ENCODE measurements at regions not wholly inside any gene's neighbourhood (a gene's known extent, or its start where the extent isn't known, plus 50 kb on each side); places are given as distances from the start of the nearest gene placed in this dataset.
A peak's percentile ranks its signal among the peaks of the same experiment; 100 is the strongest.
"Not testable (repeated sequence)": the region's sequence is repeated elsewhere in the genome, so short reads cannot be mapped to it uniquely, and the experiment has no call there.

DNA sequence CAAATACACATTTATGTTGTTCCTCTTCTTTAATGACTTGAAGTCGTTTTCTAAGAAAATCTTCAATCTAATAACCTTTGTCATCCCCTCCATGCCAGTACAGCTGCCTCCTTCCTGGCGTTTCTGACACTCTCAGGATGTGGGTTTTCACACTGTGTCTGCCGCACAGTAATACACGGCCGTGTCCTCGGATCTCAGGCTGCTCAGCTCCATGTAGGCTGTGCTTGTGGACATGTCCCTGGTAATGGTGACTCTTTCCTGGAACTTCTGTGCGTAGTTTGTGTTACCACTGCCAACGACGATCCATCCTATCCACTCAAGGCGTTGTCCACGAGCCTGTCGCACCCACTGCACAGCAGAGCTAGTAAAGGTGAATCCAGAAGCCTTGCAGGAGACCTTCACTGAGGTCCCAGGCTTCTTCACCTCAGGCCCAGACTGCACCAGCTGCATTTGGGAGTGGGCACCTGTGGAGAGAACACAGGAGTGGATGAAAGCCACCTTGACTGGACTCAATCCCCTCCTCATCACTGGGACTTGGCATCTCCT, 1095.9 kb downstream of the TMEM121 start:
- WGBS (ENCODE audit: insufficient coverage): 80% methylated on average over 3 of the region's 12 CpGs
- ChIA-PET CTCF (interaction anchor here (1.0 to 1.2 kb wide), 3 partner anchors 10 to 16 kb away, joined by 4 to 5 read pairs (median 5); no protein-coding TSS in a partner anchor), POLR2A (no interaction called here)
- no peaks in the 10 kb centered on the region for H3K36me3 ChIP-seq (replicated peaks in 1 of 2; ENCODE audit: control extremely low read depth in 1 of 2, control insufficient read depth in 1 of 2, extremely low read depth in 1 of 2, insufficient read depth in 2 of 2, low read length in 1 of 2)
- H3K4me2 ChIP-seq (replicated peaks; ENCODE audit: low read depth, low read length, poor library complexity, severe bottlenecking): no peak overlapping the region
- H3K9ac ChIP-seq (ENCODE audit: low read length): no peak overlapping the region
- H3K4me1 ChIP-seq (ENCODE audit: control insufficient read depth in 2 of 2, insufficient read depth in 2 of 2, low read length in 2 of 2): peaks cover under 1 to 5% of the 10 kb centered on the region in 2 donors
- H3K27ac Mint-ChIP-seq: no peak overlapping the region
- TF ChIP-seq, protein P1, sequence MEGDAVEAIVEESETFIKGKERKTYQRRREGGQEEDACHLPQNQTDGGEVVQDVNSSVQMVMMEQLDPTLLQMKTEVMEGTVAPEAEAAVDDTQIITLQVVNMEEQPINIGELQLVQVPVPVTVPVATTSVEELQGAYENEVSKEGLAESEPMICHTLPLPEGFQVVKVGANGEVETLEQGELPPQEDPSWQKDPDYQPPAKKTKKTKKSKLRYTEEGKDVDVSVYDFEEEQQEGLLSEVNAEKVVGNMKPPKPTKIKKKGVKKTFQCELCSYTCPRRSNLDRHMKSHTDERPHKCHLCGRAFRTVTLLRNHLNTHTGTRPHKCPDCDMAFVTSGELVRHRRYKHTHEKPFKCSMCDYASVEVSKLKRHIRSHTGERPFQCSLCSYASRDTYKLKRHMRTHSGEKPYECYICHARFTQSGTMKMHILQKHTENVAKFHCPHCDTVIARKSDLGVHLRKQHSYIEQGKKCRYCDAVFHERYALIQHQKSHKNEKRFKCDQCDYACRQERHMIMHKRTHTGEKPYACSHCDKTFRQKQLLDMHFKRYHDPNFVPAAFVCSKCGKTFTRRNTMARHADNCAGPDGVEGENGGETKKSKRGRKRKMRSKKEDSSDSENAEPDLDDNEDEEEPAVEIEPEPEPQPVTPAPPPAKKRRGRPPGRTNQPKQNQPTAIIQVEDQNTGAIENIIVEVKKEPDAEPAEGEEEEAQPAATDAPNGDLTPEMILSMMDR (IDR thresholded peaks at IDR 0.05): no peak
- TF ChIP-seq EZH2 (IDR thresholded peaks at IDR 0.05; ENCODE audit: borderline replicate concordance, insufficient read depth, low read depth, low read length, poor library complexity, severe bottlenecking): no peak
- H3K27me3 ChIP-seq (replicated peaks in 1 of 4; ENCODE audit: control extremely low read depth in 1 of 4, control insufficient read depth in 3 of 4, insufficient read depth in 4 of 4, low read length in 3 of 4): peaks cover 0 to 11% (median 3%) of the 10 kb centered on the region in 4 experiments
- no peak overlapping the region for H3K4me3 Mint-ChIP-seq
- no peak for DNase-seq
- no peaks in the 10 kb centered on the region for H4K20me1 ChIP-seq (ENCODE audit: control insufficient read depth, insufficient read depth, low read length, poor library complexity, severe bottlenecking)
- H3K27ac ChIP-seq (ENCODE audit: low read length in 2 of 2): no peak overlapping the region
- H3K9me3 Mint-ChIP-seq (ENCODE audit: insufficient read depth): no peaks in the 10 kb centered on the region
- ATAC-seq (ENCODE audit: low read depth): no peak
- intact Hi-C loops (cut with micrococcal nuclease): no loop called here
- peaks cover 0 to 5% (median 0%) of the 10 kb centered on the region in 3 donors for H3K9me3 ChIP-seq (ENCODE audit: control extremely low read depth in 1 of 3, control insufficient read depth in 2 of 3, insufficient read depth in 1 of 3, low read length in 2 of 3)
- H2AFZ ChIP-seq (ENCODE audit: insufficient read depth, low read depth, low read length, poor library complexity, severe bottlenecking): no peak overlapping the region
- H3K4me1 Mint-ChIP-seq: peaks cover 7% of the 10 kb centered on the region
- peaks cover 46% of the 10 kb centered on the region for H3K27me3 Mint-ChIP-seq
- H3K4me3 ChIP-seq (ENCODE audit: control extremely low read depth in 1 of 5, extremely low read depth in 1 of 5, insufficient read depth in 1 of 5, low read depth in 2 of 5, low read length in 4 of 5): no peak overlapping the region
- H3K79me2 ChIP-seq (ENCODE audit: control insufficient read depth, insufficient read depth, low read length): no peaks in the 10 kb centered on the region

DNA sequence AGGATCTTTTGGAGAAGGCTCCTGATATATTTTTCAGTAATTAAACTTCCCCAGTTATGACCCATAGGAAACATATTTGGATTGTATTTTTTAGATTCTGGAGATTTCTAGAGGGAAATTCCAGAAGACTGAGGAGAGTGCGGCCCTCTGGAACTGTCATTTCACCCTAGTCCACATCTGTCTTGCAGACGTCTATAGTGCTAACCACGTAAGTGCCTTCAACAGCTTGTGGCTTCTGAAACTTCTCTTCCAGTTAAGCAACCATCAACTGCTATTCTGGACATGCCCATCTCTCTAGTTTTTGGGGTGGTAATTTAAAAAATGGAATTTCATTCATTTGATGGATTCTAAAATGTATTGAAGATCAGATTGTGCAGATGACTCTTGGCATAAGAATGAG, 1098.8 kb downstream of the TMEM121 start:
- no peaks in the 10 kb centered on the region for H3K36me3 ChIP-seq (replicated peaks in 1 of 2; ENCODE audit: control extremely low read depth in 1 of 2, control insufficient read depth in 1 of 2, extremely low read depth in 1 of 2, insufficient read depth in 2 of 2, low read length in 1 of 2)
- no peaks in the 10 kb centered on the region for H3K9me3 Mint-ChIP-seq (ENCODE audit: insufficient read depth)
- H3K4me2 ChIP-seq (replicated peaks; ENCODE audit: low read depth, low read length, poor library complexity, severe bottlenecking): no peak overlapping the region
- no peak for DNase-seq
- H3K27me3 Mint-ChIP-seq: peaks cover 40% of the 10 kb centered on the region
- no peaks in the 10 kb centered on the region for H4K20me1 ChIP-seq (ENCODE audit: control insufficient read depth, insufficient read depth, low read length, poor library complexity, severe bottlenecking)
- peaks cover 11% of the 10 kb centered on the region for H3K4me1 Mint-ChIP-seq
- no peaks in the 10 kb centered on the region for H3K79me2 ChIP-seq (ENCODE audit: control insufficient read depth, insufficient read depth, low read length)
- H3K4me3 Mint-ChIP-seq: no peak overlapping the region
- H3K9ac ChIP-seq (ENCODE audit: low read length): no peak overlapping the region
- no peak for TF ChIP-seq EZH2 (IDR thresholded peaks at IDR 0.05; ENCODE audit: borderline replicate concordance, insufficient read depth, low read depth, low read length, poor library complexity, severe bottlenecking)
- TF ChIP-seq, protein P1 (IDR thresholded peaks at IDR 0.05): no peak
- WGBS (ENCODE audit: insufficient coverage): no CpG with 5 or more reads among the region's 3 CpGs
- H3K9me3 ChIP-seq (ENCODE audit: control extremely low read depth in 1 of 3, control insufficient read depth in 2 of 3, insufficient read depth in 1 of 3, low read length in 2 of 3): no peaks in the 10 kb centered on the region
- peaks cover 4 to 10% of the 10 kb centered on the region in 2 donors for H3K4me1 ChIP-seq (ENCODE audit: control insufficient read depth in 2 of 2, insufficient read depth in 2 of 2, low read length in 2 of 2)
- intact Hi-C loops (cut with micrococcal nuclease): no loop called here
- H3K4me3 ChIP-seq (ENCODE audit: control extremely low read depth in 1 of 5, extremely low read depth in 1 of 5, insufficient read depth in 1 of 5, low read depth in 2 of 5, low read length in 4 of 5): no peak overlapping the region
- ChIA-PET POLR2A (interaction anchor here (0.6 kb wide), 1 partner anchor 1136 kb away, joined by 3 read pairs; no protein-coding TSS in a partner anchor), CTCF (no interaction called here)
- no peak for ATAC-seq (ENCODE audit: low read depth)
- no peak overlapping the region for H2AFZ ChIP-seq (ENCODE audit: insufficient read depth, low read depth, low read length, poor library complexity, severe bottlenecking)
- H3K27ac Mint-ChIP-seq: no peak overlapping the region
- H3K27ac ChIP-seq (ENCODE audit: low read length in 2 of 2): no peak overlapping the region
- H3K27me3 ChIP-seq (replicated peaks in 1 of 4; ENCODE audit: control extremely low read depth in 1 of 4, control insufficient read depth in 3 of 4, insufficient read depth in 4 of 4, low read length in 3 of 4): peaks cover 0 to 6% (median 3%) of the 10 kb centered on the region in 4 experiments

DNA sequence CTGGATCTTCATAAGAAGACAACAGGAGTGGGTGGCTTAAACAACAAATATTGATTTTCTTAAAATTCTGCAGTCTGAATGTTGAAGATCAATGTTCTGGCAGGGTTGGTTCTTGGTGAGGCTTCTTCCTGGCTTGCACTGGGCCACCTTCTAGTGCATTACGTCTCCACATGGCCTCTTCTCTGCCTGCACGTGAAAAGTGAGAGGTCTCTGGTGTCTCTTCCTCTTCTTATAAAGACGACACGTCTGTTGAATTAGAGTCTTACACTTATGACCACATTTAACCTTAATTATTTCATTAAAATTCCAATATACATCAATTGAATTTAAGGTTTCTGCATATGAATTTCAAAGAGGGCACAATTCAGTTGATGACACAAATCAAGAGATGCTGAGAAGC, 1100.1 kb downstream of the TMEM121 start:
- intact Hi-C loops (cut with micrococcal nuclease); ATAC-seq (ENCODE audit: low read depth); H4K20me1 ChIP-seq (ENCODE audit: control insufficient read depth, insufficient read depth, low read length, poor library complexity, severe bottlenecking); H3K9me3 ChIP-seq (ENCODE audit: control extremely low read depth in 1 of 3, control insufficient read depth in 2 of 3, insufficient read depth in 1 of 3, low read length in 2 of 3); H3K27ac ChIP-seq (ENCODE audit: low read length in 2 of 2); H2AFZ ChIP-seq (ENCODE audit: insufficient read depth, low read depth, low read length, poor library complexity, severe bottlenecking); H3K27me3 ChIP-seq (replicated peaks in 1 of 4; ENCODE audit: control extremely low read depth in 1 of 4, control insufficient read depth in 3 of 4, insufficient read depth in 4 of 4, low read length in 3 of 4); H3K9ac ChIP-seq (ENCODE audit: low read length); DNase-seq; H3K4me3 Mint-ChIP-seq; POLR2A ChIA-PET; H3K4me1 ChIP-seq (ENCODE audit: control insufficient read depth in 2 of 2, insufficient read depth in 2 of 2, low read length in 2 of 2); H3K36me3 ChIP-seq (replicated peaks in 1 of 2; ENCODE audit: control extremely low read depth in 1 of 2, control insufficient read depth in 1 of 2, extremely low read depth in 1 of 2, insufficient read depth in 2 of 2, low read length in 1 of 2); H3K27ac Mint-ChIP-seq; H3K4me3 ChIP-seq (ENCODE audit: control extremely low read depth in 1 of 5, extremely low read depth in 1 of 5, insufficient read depth in 1 of 5, low read depth in 2 of 5, low read length in 4 of 5); H3K9me3 Mint-ChIP-seq (ENCODE audit: insufficient read depth); H3K79me2 ChIP-seq (ENCODE audit: control insufficient read depth, insufficient read depth, low read length): not testable (repeated sequence)
- CTCF ChIA-PET: interaction anchor here (1.1 to 1.3 kb wide), 3 partner anchors 9 to 190 kb away, joined by 3 read pairs; no protein-coding TSS in a partner anchor
- H3K4me1 Mint-ChIP-seq: peaks cover 11% of the 10 kb centered on the region
- H3K4me2 ChIP-seq (replicated peaks; ENCODE audit: low read depth, low read length, poor library complexity, severe bottlenecking): peak overlapping the region; percentile 28
- 0% methylated on average over 2 of the region's 4 CpGs for WGBS (ENCODE audit: insufficient coverage)
- H3K27me3 Mint-ChIP-seq: peaks cover 35% of the 10 kb centered on the region
